WTC11 (cell line): ENCODE measurements at regions not wholly inside any gene's neighbourhood (a gene's known extent, or its start where the extent isn't known, plus 50 kb on each side); places are given as distances from the start of the nearest gene placed in this dataset.

Source experiments
- ATF3 ChIP-seq: sonication (generic); formaldehyde crosslinking; conservative IDR thresholded peaks from 2 replicates; pipeline ENCODE4 v1.8.1; 2022; ENCODE audit warnings: mild to moderate bottlenecking, missing genetic modification reagents
- E2F1 ChIP-seq: sonication (generic); formaldehyde crosslinking; IDR thresholded peaks from 2 replicates; pipeline ENCODE4 v1.8.0; 2022; ENCODE audit warnings: mild to moderate bottlenecking, missing genetic modification reagents
- ERG ChIP-seq: fragments of 250-450 bp; sonication (Bioruptor Pico); IDR thresholded peaks from 2 replicates; pipeline ENCODE4 v1.8.0; 2021; ENCODE audit warnings: mild to moderate bottlenecking
- FOXK1 ChIP-seq: sonication (generic); formaldehyde crosslinking; IDR thresholded peaks from 2 replicates; pipeline ENCODE4 v1.8.0; 2022; ENCODE audit warnings: mild to moderate bottlenecking, moderate library complexity, missing genetic modification reagents
- GABPB1 ChIP-seq: sonication (generic); formaldehyde crosslinking; IDR thresholded peaks from 2 replicates; pipeline ENCODE4 v1.8.1; 2023; ENCODE audit warnings: mild to moderate bottlenecking, missing genetic modification reagents
- HMGXB4 ChIP-seq: sonication (generic); formaldehyde crosslinking; IDR thresholded peaks from 2 replicates; pipeline ENCODE4 v1.8.1; 2023; ENCODE audit warnings: mild to moderate bottlenecking, moderate library complexity, missing genetic modification reagents
- NFYB ChIP-seq: sonication (generic); formaldehyde crosslinking; conservative IDR thresholded peaks from 2 replicates; pipeline ENCODE4 v1.8.0; 2022; ENCODE audit warnings: low read depth, missing genetic modification reagents
- NR3C1 ChIP-seq: sonication (generic); formaldehyde crosslinking; conservative IDR thresholded peaks from 2 replicates; pipeline ENCODE4 v1.8.1; 2023; ENCODE audit warnings: low read depth, mild to moderate bottlenecking, missing genetic modification reagents
- SP1 ChIP-seq: sonication (generic); formaldehyde crosslinking; conservative IDR thresholded peaks from 2 replicates; pipeline ENCODE4 v1.8.1; 2022; ENCODE audit warnings: missing genetic modification reagents
- TCF7 ChIP-seq: sonication (generic); formaldehyde crosslinking; IDR thresholded peaks from 2 replicates; pipeline ENCODE4 v1.8.0; 2022; ENCODE audit warnings: mild to moderate bottlenecking, low read depth, missing genetic modification reagents, moderate library complexity
- TF ChIP-seq, protein P1 (sequence below): fragments of 200-600 bp; IDR thresholded peaks from 2 replicates; pipeline ENCODE4 v1.8.0; 2022; ENCODE audit warnings: antibody characterized with exemption
- TF ChIP-seq, protein P2 (sequence below): sonication (generic); formaldehyde crosslinking; IDR thresholded peaks from 2 replicates; pipeline ENCODE4 v1.8.0; 2022; ENCODE audit warnings: missing genetic modification reagents
- TF ChIP-seq, protein P3 (sequence below): sonication (generic); formaldehyde crosslinking; IDR thresholded peaks from 2 replicates; pipeline ENCODE4 v1.8.1; 2022; ENCODE audit warnings: low read depth, missing genetic modification reagents, borderline replicate concordance

GRCh38 chr2:100664021-100664755 is 101.4 kb downstream of the PDCL3 start:
- TF ChIP-seq, protein P1, sequence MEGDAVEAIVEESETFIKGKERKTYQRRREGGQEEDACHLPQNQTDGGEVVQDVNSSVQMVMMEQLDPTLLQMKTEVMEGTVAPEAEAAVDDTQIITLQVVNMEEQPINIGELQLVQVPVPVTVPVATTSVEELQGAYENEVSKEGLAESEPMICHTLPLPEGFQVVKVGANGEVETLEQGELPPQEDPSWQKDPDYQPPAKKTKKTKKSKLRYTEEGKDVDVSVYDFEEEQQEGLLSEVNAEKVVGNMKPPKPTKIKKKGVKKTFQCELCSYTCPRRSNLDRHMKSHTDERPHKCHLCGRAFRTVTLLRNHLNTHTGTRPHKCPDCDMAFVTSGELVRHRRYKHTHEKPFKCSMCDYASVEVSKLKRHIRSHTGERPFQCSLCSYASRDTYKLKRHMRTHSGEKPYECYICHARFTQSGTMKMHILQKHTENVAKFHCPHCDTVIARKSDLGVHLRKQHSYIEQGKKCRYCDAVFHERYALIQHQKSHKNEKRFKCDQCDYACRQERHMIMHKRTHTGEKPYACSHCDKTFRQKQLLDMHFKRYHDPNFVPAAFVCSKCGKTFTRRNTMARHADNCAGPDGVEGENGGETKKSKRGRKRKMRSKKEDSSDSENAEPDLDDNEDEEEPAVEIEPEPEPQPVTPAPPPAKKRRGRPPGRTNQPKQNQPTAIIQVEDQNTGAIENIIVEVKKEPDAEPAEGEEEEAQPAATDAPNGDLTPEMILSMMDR = no peak
- TF ChIP-seq HMGXB4 (no peak), E2F1 (CRISPR knock-in tag) (no peak), TCF7 (CRISPR knock-in tag) (no peak), GABPB1 (CRISPR knock-in tag) (no peak), NFYB (CRISPR knock-in tag) (no peak), NR3C1 (CRISPR knock-in tag) (no peak), FOXK1 (CRISPR knock-in tag) (no peak), ERG (CRISPR knock-in tag) (no peak), SP1 (CRISPR knock-in tag) (no peak), ATF3 (CRISPR knock-in tag) (no peak)
- TF ChIP-seq, protein P2, sequence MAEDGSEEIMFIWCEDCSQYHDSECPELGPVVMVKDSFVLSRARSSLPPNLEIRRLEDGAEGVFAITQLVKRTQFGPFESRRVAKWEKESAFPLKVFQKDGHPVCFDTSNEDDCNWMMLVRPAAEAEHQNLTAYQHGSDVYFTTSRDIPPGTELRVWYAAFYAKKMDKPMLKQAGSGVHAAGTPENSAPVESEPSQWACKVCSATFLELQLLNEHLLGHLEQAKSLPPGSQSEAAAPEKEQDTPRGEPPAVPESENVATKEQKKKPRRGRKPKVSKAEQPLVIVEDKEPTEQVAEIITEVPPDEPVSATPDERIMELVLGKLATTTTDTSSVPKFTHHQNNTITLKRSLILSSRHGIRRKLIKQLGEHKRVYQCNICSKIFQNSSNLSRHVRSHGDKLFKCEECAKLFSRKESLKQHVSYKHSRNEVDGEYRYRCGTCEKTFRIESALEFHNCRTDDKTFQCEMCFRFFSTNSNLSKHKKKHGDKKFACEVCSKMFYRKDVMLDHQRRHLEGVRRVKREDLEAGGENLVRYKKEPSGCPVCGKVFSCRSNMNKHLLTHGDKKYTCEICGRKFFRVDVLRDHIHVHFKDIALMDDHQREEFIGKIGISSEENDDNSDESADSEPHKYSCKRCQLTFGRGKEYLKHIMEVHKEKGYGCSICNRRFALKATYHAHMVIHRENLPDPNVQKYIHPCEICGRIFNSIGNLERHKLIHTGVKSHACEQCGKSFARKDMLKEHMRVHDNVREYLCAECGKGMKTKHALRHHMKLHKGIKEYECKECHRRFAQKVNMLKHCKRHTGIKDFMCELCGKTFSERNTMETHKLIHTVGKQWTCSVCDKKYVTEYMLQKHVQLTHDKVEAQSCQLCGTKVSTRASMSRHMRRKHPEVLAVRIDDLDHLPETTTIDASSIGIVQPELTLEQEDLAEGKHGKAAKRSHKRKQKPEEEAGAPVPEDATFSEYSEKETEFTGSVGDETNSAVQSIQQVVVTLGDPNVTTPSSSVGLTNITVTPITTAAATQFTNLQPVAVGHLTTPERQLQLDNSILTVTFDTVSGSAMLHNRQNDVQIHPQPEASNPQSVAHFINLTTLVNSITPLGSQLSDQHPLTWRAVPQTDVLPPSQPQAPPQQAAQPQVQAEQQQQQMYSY = no peak
- TF ChIP-seq, protein P3, sequence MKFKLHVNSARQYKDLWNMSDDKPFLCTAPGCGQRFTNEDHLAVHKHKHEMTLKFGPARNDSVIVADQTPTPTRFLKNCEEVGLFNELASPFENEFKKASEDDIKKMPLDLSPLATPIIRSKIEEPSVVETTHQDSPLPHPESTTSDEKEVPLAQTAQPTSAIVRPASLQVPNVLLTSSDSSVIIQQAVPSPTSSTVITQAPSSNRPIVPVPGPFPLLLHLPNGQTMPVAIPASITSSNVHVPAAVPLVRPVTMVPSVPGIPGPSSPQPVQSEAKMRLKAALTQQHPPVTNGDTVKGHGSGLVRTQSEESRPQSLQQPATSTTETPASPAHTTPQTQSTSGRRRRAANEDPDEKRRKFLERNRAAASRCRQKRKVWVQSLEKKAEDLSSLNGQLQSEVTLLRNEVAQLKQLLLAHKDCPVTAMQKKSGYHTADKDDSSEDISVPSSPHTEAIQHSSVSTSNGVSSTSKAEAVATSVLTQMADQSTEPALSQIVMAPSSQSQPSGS (CRISPR knock-in tag) = no peak
